K562 (cell line): ENCODE measurements at regions not wholly inside any gene's neighbourhood (a gene's known extent, or its start where the extent isn't known, plus 50 kb on each side); places are given as distances from the start of the nearest gene placed in this dataset.

ENCODE experiments used
- ATAC-seq: fragments of 200-7000 bp; cut with Tn5 transposase; 3 replicates; pipeline ENCODE4 v1.9.1; 2020; ENCODE audit warnings: moderate library complexity
- BruUV-seq: library from RNA; stranded (reverse); fragments of 400-500 nt; replicated peaks from 2 replicates; lab custom pipeline; 2021; lab: Mats Ljungman, UMichigan
- CTCF ChIA-PET: fragments of 300-600 bp; formaldehyde crosslinking; extraction: SDS; loops from one replicate; lab custom pipeline; 2021; ENCODE audit warnings: low intra/inter-chr PET ratio; lab: Yijun Ruan, JAX
- POLR2A ChIA-PET: fragments of 300-600, 350-650 bp; sonication (Branson Sonifier 250); formaldehyde crosslinking; extraction: SDS; loops from one replicate; lab custom pipeline; 2021; ENCODE audit warnings: antibody characterized with exemption, inconsistent platforms; lab: Yijun Ruan, JAX
- DNase-seq, 4 experiments: peaks; one replicate each; pipeline versions ENCODE4 v3.0.0 to v3.0.0-alpha.2; 2011 to 2018; ENCODE audit warnings: low spot score in 3 of 4, mixed read lengths in 3 of 4; ENCODE audit errors: extremely low read depth in 1 of 4
- FAIRE-seq: peaks from 2 replicates; lab custom pipeline; 2011; peaks lifted over from hg19 to GRCh38; lab: Jason Lieb, UNC
- H2AFZ ChIP-seq: 2 replicates; pipeline ENCODE4 v1.6.0; 2011; ENCODE audit warnings: low read depth, low read length, control low read depth, inconsistent platforms
- H3K27ac ChIP-seq: fragments of 200-600 bp; 3 replicates; pipeline ENCODE4 v1.8.0; 2011; ENCODE audit warnings: low read depth, mild to moderate bottlenecking, control low read depth, inconsistent platforms, low read length, moderate library complexity, mixed read lengths; ENCODE audit errors: extremely low read depth
- H3K27me3 ChIP-seq, 2 experiments: fragments of 300-600 bp in 1 of 2; 2 replicates in 1 of 2; 3 replicates in 1 of 2; pipeline versions ENCODE4 v1.6.0 to v1.8.0; 2011; ENCODE audit warnings: inconsistent platforms in 2 of 2, low read length in 2 of 2, mild to moderate bottlenecking in 1 of 2, mixed read lengths in 1 of 2, moderate library complexity in 1 of 2; ENCODE audit not compliant: control insufficient read depth in 2 of 2, insufficient read depth in 2 of 2
- H3K36me3 ChIP-seq: fragments of 300-600 bp; 3 replicates; pipeline ENCODE4 v1.8.0; 2011; ENCODE audit warnings: mild to moderate bottlenecking, low read length, inconsistent platforms; ENCODE audit not compliant: control insufficient read depth, insufficient read depth
- H3K4me1 ChIP-seq, 2 experiments: fragments of 200-600 bp in 1 of 2; replicated peaks in 1 of 2; 2 replicates in 1 of 2; 3 replicates in 1 of 2; pipeline versions ENCODE4 v1.5.1 to v1.8.0; 2011; ENCODE audit warnings: inconsistent platforms in 2 of 2, low read length in 2 of 2, mild to moderate bottlenecking in 1 of 2, mixed read lengths in 1 of 2, moderate library complexity in 1 of 2; ENCODE audit not compliant: control insufficient read depth in 2 of 2, insufficient read depth in 2 of 2
- H3K4me2 ChIP-seq: 2 replicates; pipeline ENCODE4 v1.6.1; 2011; ENCODE audit warnings: low read length, control low read depth, inconsistent platforms, mixed read lengths; ENCODE audit not compliant: insufficient read depth
- H3K4me3 ChIP-seq: fragments of 200-600 bp; sonication (generic), shearing (Covaris generic); 2 replicates; pipeline ENCODE4 v1.5.1; 2016; ENCODE audit warnings: control low read depth, inconsistent platforms
- H3K79me2 ChIP-seq: fragments of 200-600 bp; 3 replicates; pipeline ENCODE4 v1.8.0; 2011; ENCODE audit warnings: low read length, inconsistent platforms; ENCODE audit not compliant: control insufficient read depth, insufficient read depth
- H3K9ac ChIP-seq, 2 experiments: 2 replicates each; pipeline versions ENCODE4 v1.6.0 to v1.6.1; 2011; ENCODE audit warnings: low read depth in 2 of 2, low read length in 2 of 2, control low read depth in 1 of 2, inconsistent platforms in 1 of 2, mild to moderate bottlenecking in 1 of 2, mixed read lengths in 1 of 2; ENCODE audit not compliant: insufficient read depth in 1 of 2
- H3K9me1 ChIP-seq: one replicate; pipeline ENCODE4 v1.6.0; 2011; ENCODE audit warnings: inconsistent platforms, mild to moderate bottlenecking, low read length, moderate library complexity; ENCODE audit not compliant: control insufficient read depth, insufficient read depth
- H3K9me3 ChIP-seq: replicated peaks from 2 replicates; pipeline ENCODE4 v1.5.1; 2011; ENCODE audit warnings: low read depth, low read length, inconsistent platforms; ENCODE audit not compliant: control insufficient read depth, insufficient read depth
- H4K20me1 ChIP-seq: replicated peaks from 2 replicates; pipeline ENCODE4 v1.6.1; 2011; ENCODE audit warnings: low read length, inconsistent platforms, mixed read lengths; ENCODE audit not compliant: control insufficient read depth, insufficient read depth
- ARID1B ChIP-seq: fragments of 450-650 bp; IDR thresholded peaks from 2 replicates; pipeline ENCODE4 v1.6.1; 2016; ENCODE audit warnings: antibody characterized with exemption, mild to moderate bottlenecking, inconsistent platforms
- ELF4 ChIP-seq: fragments of 450-650 bp; formaldehyde crosslinking; IDR thresholded peaks from 2 replicates; pipeline ENCODE4 v1.4.0; 2022; ENCODE audit warnings: missing genetic modification characterization
- EWSR1 ChIP-seq: fragments of 450-650 bp; IDR thresholded peaks from 2 replicates; pipeline ENCODE4 v1.6.1; 2018; ENCODE audit warnings: borderline replicate concordance, mild to moderate bottlenecking, low read depth, moderate library complexity; ENCODE audit not compliant: partially characterized antibody
- IRF2 ChIP-seq: sonication (generic); formaldehyde crosslinking; IDR thresholded peaks from 2 replicates; pipeline ENCODE4 v1.8.1; 2022; ENCODE audit warnings: mild to moderate bottlenecking, missing genetic modification reagents
- MAFG ChIP-seq: fragments of 450-650 bp; conservative IDR thresholded peaks from 2 replicates; pipeline ENCODE4 v1.6.1; 2016; ENCODE audit warnings: missing genetic modification characterization, missing compliant biosample characterization
- MITF ChIP-seq: IDR thresholded peaks from 2 replicates; pipeline ENCODE4 v1.6.1; 2014; ENCODE audit warnings: antibody characterized with exemption
- ZNF24 ChIP-seq: fragments of 450-650 bp; IDR thresholded peaks from 2 replicates; pipeline ENCODE4 v1.6.1; 2016
- ZNF518B ChIP-seq: fragments of 250-450 bp; sonication (Bioruptor Pico); IDR thresholded peaks from 2 replicates; pipeline ENCODE4 v1.5.0; 2021; ENCODE audit warnings: mild to moderate bottlenecking, moderate library complexity
- ZNF764 ChIP-seq: fragments of 250-450 bp; sonication (Bioruptor Pico); IDR thresholded peaks from 2 replicates; pipeline ENCODE4 v1.4.0; 2020; ENCODE audit warnings: low read depth, mild to moderate bottlenecking, moderate library complexity
- WGBS: fragments of 100-300 bp; shearing (Covaris generic); methylation state at CpG from one replicate; pipeline ENCODE4 v1.1.6; 2016; ENCODE audit warnings: low coverage, mixed read lengths; ENCODE audit not compliant: insufficient coverage; ENCODE audit errors: missing lambda C conversion rate; 5-methylcytosine and 5-hydroxymethylcytosine counted together
- in situ Hi-C: fragments of 300-500 bp; cut with MboI; formaldehyde crosslinking; loops from 4 replicates; pipeline ENCODE4 v1.15.0; 2018; ENCODE audit warnings: inconsistent platforms, mixed read lengths
- intact Hi-C: fragments of 100-400 bp; cut with micrococcal nuclease; formaldehyde crosslinking; loops from 2 replicates; pipeline ENCODE4 v1.14.2; 2022

- TF ChIP-seq ZNF518B (CRISPR knock-in tag), result no peak
- TF ChIP-seq ZNF24, result no peak
- no peak for TF ChIP-seq IRF2 (CRISPR knock-in tag)
- no peak for TF ChIP-seq ELF4 (CRISPR knock-in tag)
- TF ChIP-seq MITF, result no peak
- TF ChIP-seq MAFG (tag), result no peak
- TF ChIP-seq ZNF764, result no peak
- TF ChIP-seq ARID1B, result no peak
Observed at GRCh38 chr7:19268737-19269136, 123.5 kb upstream of the FERD3L start (continued).

- H3K27me3 ChIP-seq, result no peaks in the 10 kb centered on the region
- ChIA-PET POLR2A (no interaction called here), CTCF (no interaction called here)
- H3K4me1 ChIP-seq, result no peaks in the 10 kb centered on the region
- no peak overlapping the region for H2AFZ ChIP-seq
- ATAC-seq, result no peak
- H3K9ac ChIP-seq, result no peak overlapping the region
- H3K4me3 ChIP-seq, result no peak overlapping the region
- no peaks in the 10 kb centered on the region for H3K9me1 ChIP-seq
- no peaks in the 10 kb centered on the region for H4K20me1 ChIP-seq
- in situ Hi-C loops, result no loop called here
- no peaks in the 10 kb centered on the region for H3K79me2 ChIP-seq
- no peak for TF ChIP-seq EWSR1
- WGBS, result 0% methylated on average over 2 of the region's 2 CpGs
- intact Hi-C loops, result no loop called here
- no peak overlapping the region for H3K4me2 ChIP-seq
- FAIRE-seq, result no peak
- no peaks in the 10 kb centered on the region for H3K36me3 ChIP-seq
- BruUV-seq, result no TSS peak
- no peaks in the 10 kb centered on the region for H3K9me3 ChIP-seq
- H3K27ac ChIP-seq, result no peak overlapping the region
- no peak for DNase-seq
Observed at GRCh38 chr7:19262826-19263225, 117.6 kb upstream of the FERD3L start.
